ENCODE measurements at regions not wholly inside any gene's neighbourhood (a gene's known extent, or its start where the extent isn't known, plus 50 kb on each side); places are given as distances from the start of the nearest gene placed in this dataset.

DNA sequence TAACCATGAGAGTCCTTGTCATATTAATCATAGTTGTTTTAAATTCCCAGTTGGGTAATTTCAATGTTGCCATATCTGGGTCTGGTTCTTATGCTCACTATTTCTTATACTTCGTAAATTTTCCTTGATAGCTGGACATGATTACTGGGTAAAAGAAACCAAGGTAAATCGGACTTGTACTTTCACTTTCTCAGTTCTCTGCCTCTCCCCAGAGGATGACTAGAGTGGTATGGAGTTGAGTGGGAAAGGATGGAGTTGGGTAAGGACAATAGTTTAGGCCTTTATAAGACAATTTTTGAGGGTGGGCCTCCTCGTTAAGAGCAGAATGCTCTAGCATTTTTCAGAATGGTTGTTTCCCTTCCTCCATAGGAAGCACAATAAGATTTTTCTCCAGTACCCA, 106.1 kb downstream of the CRPPA start:
- Histone ChIP-seq H3K4me3 (ENCODE audit: control insufficient read depth in 1 of 2, extremely low read depth in 1 of 2, low read length in 1 of 2) (no peak overlapping the region), H3K36me3 (ENCODE audit: control insufficient read depth in 2 of 2, extremely low read depth in 1 of 2, insufficient read depth in 1 of 2, low read length in 1 of 2) (no peaks in the 10 kb centered on the region), H3K27me3 (replicated peaks in 1 of 2; ENCODE audit: control insufficient read depth in 2 of 2, extremely low read depth in 1 of 2, insufficient read depth in 2 of 2, low read length in 1 of 2) (no peaks in the 10 kb centered on the region), H3K27ac (ENCODE audit: low read length) (no peak overlapping the region), H3K4me1 (ENCODE audit: control insufficient read depth in 1 of 2, extremely low read depth in 1 of 2, insufficient read depth in 2 of 2, low read length in 2 of 2) (no peaks in the 10 kb centered on the region), H3K9me3 (no peaks in the 10 kb centered on the region)
- H3K27me3 Mint-ChIP-seq = no peaks in the 10 kb centered on the region
- ChIA-PET CTCF (no interaction called here), POLR2A (no interaction called here)
- WGBS (ENCODE audit: insufficient coverage) = no CpG with 5 or more reads among the region's 3 CpGs
- no peak overlapping the region for H3K4me3 Mint-ChIP-seq
- DNase-seq (no peak), ATAC-seq (replicated peaks in 1 of 4) (no peak)
- H3K4me1 Mint-ChIP-seq = no peaks in the 10 kb centered on the region
- no peak overlapping the region for H3K27ac Mint-ChIP-seq
- no peaks in the 10 kb centered on the region for H3K9me3 Mint-ChIP-seq
- H3K36me3 Mint-ChIP-seq = no peaks in the 10 kb centered on the region

DNA sequence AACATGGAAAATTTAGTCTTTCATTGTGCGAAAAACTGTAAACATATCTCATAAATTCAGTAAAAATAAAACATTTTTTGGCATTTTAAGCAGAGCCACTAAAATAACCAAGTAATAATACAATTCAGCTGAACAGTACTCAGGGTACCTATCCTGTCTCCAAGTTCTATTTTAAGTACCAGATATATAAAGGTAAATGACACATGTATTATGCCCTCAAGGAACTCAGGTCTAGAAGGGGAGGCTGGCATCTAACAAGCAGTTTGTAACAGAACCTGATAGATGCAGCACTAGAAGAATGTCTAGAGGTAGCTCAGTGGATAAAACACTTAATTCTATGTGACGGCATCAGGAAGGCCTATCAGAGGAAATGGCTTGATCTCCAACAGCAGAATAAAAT, 112.2 kb downstream of the CRPPA start:
- DNase-seq (no peak), ATAC-seq (replicated peaks in 1 of 4) (no peak)
- H3K4me1 ChIP-seq (ENCODE audit: control insufficient read depth in 1 of 2, extremely low read depth in 1 of 2, insufficient read depth in 2 of 2, low read length in 2 of 2) = no peaks in the 10 kb centered on the region
- H3K36me3 Mint-ChIP-seq = no peaks in the 10 kb centered on the region
- H3K27me3 ChIP-seq (replicated peaks in 1 of 2; ENCODE audit: control insufficient read depth in 2 of 2, extremely low read depth in 1 of 2, insufficient read depth in 2 of 2, low read length in 1 of 2) = no peaks in the 10 kb centered on the region
- H3K9me3 ChIP-seq = no peaks in the 10 kb centered on the region
- no peak overlapping the region for H3K4me3 Mint-ChIP-seq
- no peaks in the 10 kb centered on the region for H3K27me3 Mint-ChIP-seq
- H3K9me3 Mint-ChIP-seq = peaks cover 0 to 3% (median 2%) of the 10 kb centered on the region in 3 donors
- H3K27ac Mint-ChIP-seq = no peak overlapping the region
- POLR2A ChIA-PET = no interaction called here
- no peaks in the 10 kb centered on the region for H3K36me3 ChIP-seq (ENCODE audit: control insufficient read depth in 2 of 2, extremely low read depth in 1 of 2, insufficient read depth in 1 of 2, low read length in 1 of 2)
- CTCF ChIA-PET = interaction anchor here in 1 of 2 donors (0.5 kb wide), 1 partner anchor 255 kb away, joined by 6 read pairs; no protein-coding TSS in a partner anchor
- H3K4me3 ChIP-seq (ENCODE audit: control insufficient read depth in 1 of 2, extremely low read depth in 1 of 2, low read length in 1 of 2) = no peak overlapping the region
- no peak overlapping the region for H3K27ac ChIP-seq (ENCODE audit: low read length)
- H3K4me1 Mint-ChIP-seq = no peaks in the 10 kb centered on the region
- 100% methylated on average over 1 of the region's 2 CpGs for WGBS (ENCODE audit: insufficient coverage)

DNA sequence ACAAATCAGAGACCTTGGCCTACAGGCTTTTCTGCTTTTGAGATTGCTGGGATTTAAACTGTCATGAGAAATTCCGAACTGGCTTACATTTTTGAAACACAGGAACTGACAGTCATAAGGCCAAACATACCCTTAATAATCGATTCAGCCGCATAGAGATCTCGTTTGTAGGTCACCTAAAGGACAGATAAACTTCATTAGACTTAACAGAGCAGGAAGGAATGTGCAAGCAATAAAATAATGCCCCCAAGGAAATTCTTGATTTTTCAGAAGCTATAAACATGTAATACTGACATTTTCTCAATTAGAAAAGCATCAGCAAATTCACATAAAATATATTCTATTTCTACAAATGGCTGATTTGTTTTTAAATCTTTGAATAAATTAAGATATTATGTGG, 120.0 kb downstream of the CRPPA start:
- Mint-ChIP-seq H3K4me1 (no peaks in the 10 kb centered on the region), H3K4me3 (no peak overlapping the region), H3K27ac (no peak overlapping the region), H3K27me3 (no peaks in the 10 kb centered on the region), H3K36me3 (no peaks in the 10 kb centered on the region), H3K9me3 (no peaks in the 10 kb centered on the region)
- WGBS (ENCODE audit: insufficient coverage) = no CpG with 5 or more reads among the region's 4 CpGs
- no peaks in the 10 kb centered on the region for H3K9me3 ChIP-seq
- H3K4me3 ChIP-seq (ENCODE audit: control insufficient read depth in 1 of 2, extremely low read depth in 1 of 2, low read length in 1 of 2) = no peak overlapping the region
- ChIA-PET CTCF (no interaction called here), POLR2A (no interaction called here)
- ATAC-seq (replicated peaks in 1 of 4) = no peak
- H3K27me3 ChIP-seq (replicated peaks in 1 of 2; ENCODE audit: control insufficient read depth in 2 of 2, extremely low read depth in 1 of 2, insufficient read depth in 2 of 2, low read length in 1 of 2) = no peaks in the 10 kb centered on the region
- no peak overlapping the region for H3K27ac ChIP-seq (ENCODE audit: low read length)
- no peaks in the 10 kb centered on the region for H3K36me3 ChIP-seq (ENCODE audit: control insufficient read depth in 2 of 2, extremely low read depth in 1 of 2, insufficient read depth in 1 of 2, low read length in 1 of 2)
- H3K4me1 ChIP-seq (ENCODE audit: control insufficient read depth in 1 of 2, extremely low read depth in 1 of 2, insufficient read depth in 2 of 2, low read length in 2 of 2) = no peaks in the 10 kb centered on the region
- DNase-seq = no peak

DNA sequence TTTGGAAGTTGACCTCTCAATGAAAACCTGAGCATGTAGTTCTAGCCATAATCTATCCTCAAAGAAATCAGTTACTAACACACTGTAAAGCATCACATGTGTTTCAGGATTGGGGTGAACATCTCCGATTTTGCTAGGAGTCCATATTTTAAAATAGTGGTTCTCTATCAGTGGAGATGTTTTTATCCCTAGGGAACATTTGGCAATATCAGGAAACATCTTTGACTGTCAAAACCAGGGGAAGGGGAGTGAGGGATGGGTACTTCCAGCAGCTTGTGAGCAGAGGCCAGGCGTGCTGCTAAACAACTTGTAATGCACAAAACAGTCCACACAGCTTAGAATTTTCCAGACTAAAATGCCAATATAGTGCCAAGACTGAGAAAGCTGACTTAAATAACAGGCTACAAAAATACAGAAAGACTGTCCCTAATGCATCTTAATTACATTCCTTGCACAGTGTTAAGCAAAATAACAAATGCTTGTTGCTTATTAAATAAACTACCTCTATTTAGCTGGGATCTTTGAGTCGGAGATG, 120.9 kb downstream of the CRPPA start:
- H3K9me3 Mint-ChIP-seq = no peaks in the 10 kb centered on the region
- H3K27ac Mint-ChIP-seq = no peak overlapping the region
- Histone ChIP-seq H3K27ac (ENCODE audit: low read length) (no peak overlapping the region), H3K9me3 (no peaks in the 10 kb centered on the region), H3K4me1 (ENCODE audit: control insufficient read depth in 1 of 2, extremely low read depth in 1 of 2, insufficient read depth in 2 of 2, low read length in 2 of 2) (no peaks in the 10 kb centered on the region), H3K27me3 (replicated peaks in 1 of 2; ENCODE audit: control insufficient read depth in 2 of 2, extremely low read depth in 1 of 2, insufficient read depth in 2 of 2, low read length in 1 of 2) (no peaks in the 10 kb centered on the region), H3K36me3 (ENCODE audit: control insufficient read depth in 2 of 2, extremely low read depth in 1 of 2, insufficient read depth in 1 of 2, low read length in 1 of 2) (no peaks in the 10 kb centered on the region), H3K4me3 (ENCODE audit: control insufficient read depth in 1 of 2, extremely low read depth in 1 of 2, low read length in 1 of 2) (no peak overlapping the region)
- H3K36me3 Mint-ChIP-seq = no peaks in the 10 kb centered on the region
- ChIA-PET POLR2A (no interaction called here), CTCF (no interaction called here)
- DNase-seq (no peak), ATAC-seq (replicated peaks in 1 of 4) (no peak)
- H3K27me3 Mint-ChIP-seq = no peaks in the 10 kb centered on the region
- no peaks in the 10 kb centered on the region for H3K4me1 Mint-ChIP-seq
- H3K4me3 Mint-ChIP-seq = no peak overlapping the region
- WGBS (ENCODE audit: insufficient coverage) = 100% methylated on average over 1 of the region's 3 CpGs

DNA sequence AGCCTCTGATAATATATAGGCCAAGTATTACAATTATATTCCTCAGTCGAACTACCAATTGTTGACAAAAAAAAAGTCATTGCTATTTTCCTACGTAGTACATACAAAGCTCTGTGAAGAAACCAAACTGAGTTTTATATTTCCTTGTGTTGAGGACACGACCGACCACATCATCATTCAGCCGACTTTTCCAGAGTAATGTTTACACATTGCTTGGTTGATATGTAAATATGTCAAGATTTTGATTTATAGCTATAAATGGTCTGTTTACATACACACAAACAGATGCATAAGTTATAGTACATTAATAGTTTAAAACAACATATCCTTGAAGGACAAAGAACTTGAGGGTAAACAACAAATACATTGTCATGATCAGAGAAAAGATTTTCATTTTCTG, 121.5 kb downstream of the CRPPA start:
- no peak for DNase-seq
- H3K4me1 Mint-ChIP-seq = no peaks in the 10 kb centered on the region
- H3K9me3 ChIP-seq = no peaks in the 10 kb centered on the region
- H3K36me3 ChIP-seq (ENCODE audit: control insufficient read depth in 2 of 2, extremely low read depth in 1 of 2, insufficient read depth in 1 of 2, low read length in 1 of 2) = no peaks in the 10 kb centered on the region
- no peak overlapping the region for H3K4me3 Mint-ChIP-seq
- no peak overlapping the region for H3K27ac ChIP-seq (ENCODE audit: low read length)
- no peaks in the 10 kb centered on the region for H3K27me3 Mint-ChIP-seq
- POLR2A ChIA-PET = interaction anchor here in 1 of 2 donors (0.6 kb wide), 1 partner anchor 508 kb away, joined by 3 read pairs; no protein-coding TSS in a partner anchor
- CTCF ChIA-PET = interaction anchor here in 1 of 2 donors (0.6 kb wide), 1 partner anchor 8 kb away, joined by 5 read pairs; no protein-coding TSS in a partner anchor
- WGBS (ENCODE audit: insufficient coverage) = no CpG with 5 or more reads among the region's 5 CpGs
- H3K36me3 Mint-ChIP-seq = no peaks in the 10 kb centered on the region
- no peak for ATAC-seq (replicated peaks in 1 of 4)
- no peak overlapping the region for H3K4me3 ChIP-seq (ENCODE audit: control insufficient read depth in 1 of 2, extremely low read depth in 1 of 2, low read length in 1 of 2)
- H3K4me1 ChIP-seq (ENCODE audit: control insufficient read depth in 1 of 2, extremely low read depth in 1 of 2, insufficient read depth in 2 of 2, low read length in 2 of 2) = no peaks in the 10 kb centered on the region
- H3K27ac Mint-ChIP-seq = no peak overlapping the region
- no peaks in the 10 kb centered on the region for H3K9me3 Mint-ChIP-seq
- no peaks in the 10 kb centered on the region for H3K27me3 ChIP-seq (replicated peaks in 1 of 2; ENCODE audit: control insufficient read depth in 2 of 2, extremely low read depth in 1 of 2, insufficient read depth in 2 of 2, low read length in 1 of 2)

DNA sequence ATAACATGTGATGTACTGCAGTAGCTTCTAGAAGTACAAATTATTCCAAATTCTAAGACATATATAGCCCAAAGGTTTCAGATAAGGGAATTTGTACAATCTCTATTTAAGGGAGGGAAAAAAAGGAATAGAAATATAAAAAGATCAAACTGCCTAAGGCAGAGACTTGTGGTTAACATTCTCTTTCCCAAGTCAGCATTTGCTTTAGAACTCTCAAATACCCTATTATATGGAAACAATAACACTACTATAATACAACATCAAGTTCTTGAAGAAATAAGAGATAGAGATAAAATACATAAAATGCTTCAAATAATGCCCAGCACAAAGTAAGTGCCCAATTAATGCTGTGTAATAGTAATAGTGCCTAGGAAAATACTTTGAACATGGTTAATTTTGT, 123.1 kb downstream of the CRPPA start:
- no peaks in the 10 kb centered on the region for H3K9me3 Mint-ChIP-seq
- Histone ChIP-seq H3K27me3 (replicated peaks in 1 of 2; ENCODE audit: control insufficient read depth in 2 of 2, extremely low read depth in 1 of 2, insufficient read depth in 2 of 2, low read length in 1 of 2) (no peaks in the 10 kb centered on the region), H3K36me3 (ENCODE audit: control insufficient read depth in 2 of 2, extremely low read depth in 1 of 2, insufficient read depth in 1 of 2, low read length in 1 of 2) (no peaks in the 10 kb centered on the region), H3K9me3 (no peaks in the 10 kb centered on the region), H3K4me1 (ENCODE audit: control insufficient read depth in 1 of 2, extremely low read depth in 1 of 2, insufficient read depth in 2 of 2, low read length in 2 of 2) (no peaks in the 10 kb centered on the region), H3K4me3 (ENCODE audit: control insufficient read depth in 1 of 2, extremely low read depth in 1 of 2, low read length in 1 of 2) (no peak overlapping the region), H3K27ac (ENCODE audit: low read length) (no peak overlapping the region)
- H3K4me3 Mint-ChIP-seq = no peak overlapping the region
- ChIA-PET POLR2A (no interaction called here), CTCF (no interaction called here)
- no peak for ATAC-seq (replicated peaks in 1 of 4)
- H3K27me3 Mint-ChIP-seq = no peaks in the 10 kb centered on the region
- H3K36me3 Mint-ChIP-seq = no peaks in the 10 kb centered on the region
- no peak for DNase-seq
- no peak overlapping the region for H3K27ac Mint-ChIP-seq
- H3K4me1 Mint-ChIP-seq = no peaks in the 10 kb centered on the region

DNA sequence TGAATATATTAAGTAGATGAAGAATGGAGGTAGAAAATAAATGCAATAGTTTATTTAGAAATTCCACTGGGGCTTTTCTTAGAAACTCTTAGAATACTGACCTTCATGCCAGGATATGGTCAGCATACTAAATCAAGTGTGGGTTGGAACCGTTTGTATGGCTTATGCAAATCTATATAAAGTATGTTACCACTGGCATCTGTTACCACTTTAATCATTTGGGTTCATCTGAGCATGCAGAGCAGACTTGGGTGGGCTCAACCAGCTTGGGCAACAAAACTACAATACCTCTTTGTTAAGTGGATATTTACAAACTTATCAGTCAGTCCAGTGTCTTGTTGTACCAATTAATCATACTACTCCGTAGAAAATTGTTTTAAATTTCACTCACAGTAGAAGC, 125.8 kb downstream of the CRPPA start:
- H3K27me3 ChIP-seq (replicated peaks in 1 of 2; ENCODE audit: control insufficient read depth in 2 of 2, extremely low read depth in 1 of 2, insufficient read depth in 2 of 2, low read length in 1 of 2) = no peaks in the 10 kb centered on the region
- WGBS (ENCODE audit: insufficient coverage) = 67% methylated on average over 1 of the region's 2 CpGs
- Mint-ChIP-seq H3K4me1 (no peaks in the 10 kb centered on the region), H3K4me3 (no peak overlapping the region), H3K27me3 (no peaks in the 10 kb centered on the region), H3K27ac (no peak overlapping the region), H3K36me3 (no peaks in the 10 kb centered on the region), H3K9me3 (no peaks in the 10 kb centered on the region)
- no peaks in the 10 kb centered on the region for H3K4me1 ChIP-seq (ENCODE audit: control insufficient read depth in 1 of 2, extremely low read depth in 1 of 2, insufficient read depth in 2 of 2, low read length in 2 of 2)
- no peak overlapping the region for H3K27ac ChIP-seq (ENCODE audit: low read length)
- H3K4me3 ChIP-seq (ENCODE audit: control insufficient read depth in 1 of 2, extremely low read depth in 1 of 2, low read length in 1 of 2) = no peak overlapping the region
- H3K9me3 ChIP-seq = no peaks in the 10 kb centered on the region
- ChIA-PET POLR2A (no interaction called here), CTCF (no interaction called here)
- DNase-seq = no peak
- no peaks in the 10 kb centered on the region for H3K36me3 ChIP-seq (ENCODE audit: control insufficient read depth in 2 of 2, extremely low read depth in 1 of 2, insufficient read depth in 1 of 2, low read length in 1 of 2)
- no peak for ATAC-seq (replicated peaks in 1 of 4)
